ENCODE measurements at regions not wholly inside any gene's neighbourhood (a gene's known extent, or its start where the extent isn't known, plus 50 kb on each side); places are given as distances from the start of the nearest gene placed in this dataset.

GRCh38 chr6:137944793-137945498 is 77.9 kb downstream of the TNFAIP3 start:
- peak; percentile 65 for DNase-seq (ENCODE audit: low read depth)
- H3K4me3 ChIP-seq (ENCODE audit: low read depth, low read length), result no peak overlapping the region
- TF ChIP-seq CTCF (conservative IDR thresholded peaks at IDR 0.05; ENCODE audit: low read depth, low read length), result peak; percentile 87

GRCh38 chr6:137949686-137950390 is 82.8 kb downstream of the TNFAIP3 start:
- TF ChIP-seq CTCF (conservative IDR thresholded peaks at IDR 0.05; ENCODE audit: low read depth, low read length), result no peak
- DNase-seq (ENCODE audit: low read depth), result no peak
- H3K4me3 ChIP-seq (ENCODE audit: low read depth, low read length), result no peak overlapping the region

- no peak overlapping the region for H3K4me3 ChIP-seq (ENCODE audit: low read depth, low read length)
- no peak for TF ChIP-seq CTCF (conservative IDR thresholded peaks at IDR 0.05; ENCODE audit: low read depth, low read length)
- DNase-seq (ENCODE audit: low read depth), result no peak
Measured at GRCh38 chr6:137950581-137950980, 83.5 kb downstream of the TNFAIP3 start.

- TF ChIP-seq CTCF (conservative IDR thresholded peaks at IDR 0.05; ENCODE audit: low read depth, low read length), result no peak
- DNase-seq (ENCODE audit: low read depth), result no peak
- no peak overlapping the region for H3K4me3 ChIP-seq (ENCODE audit: low read depth, low read length)
Measured at GRCh38 chr6:137951064-137951597, 84.1 kb downstream of the TNFAIP3 start.

GRCh38 chr6:137952247-137952646 is 85.2 kb downstream of the TNFAIP3 start:
- TF ChIP-seq CTCF (conservative IDR thresholded peaks at IDR 0.05; ENCODE audit: low read depth, low read length), result no peak
- DNase-seq (ENCODE audit: low read depth), result no peak

GRCh38 chr6:137953761-137954160 is 86.7 kb downstream of the TNFAIP3 start:
- TF ChIP-seq CTCF (conservative IDR thresholded peaks at IDR 0.05; ENCODE audit: low read depth, low read length), result no peak
- DNase-seq (ENCODE audit: low read depth), result no peak
- H3K4me3 ChIP-seq (ENCODE audit: low read depth, low read length), result no peak overlapping the region

More at GRCh38 chr6:137952247-137952646, 85.2 kb downstream of the TNFAIP3 start:
- no peak overlapping the region for H3K4me3 ChIP-seq (ENCODE audit: low read depth, low read length)
